ENCODE measurements at regions not wholly inside any gene's neighbourhood (a gene's known extent, or its start where the extent isn't known, plus 50 kb on each side); places are given as distances from the start of the nearest gene placed in this dataset.

DNA sequence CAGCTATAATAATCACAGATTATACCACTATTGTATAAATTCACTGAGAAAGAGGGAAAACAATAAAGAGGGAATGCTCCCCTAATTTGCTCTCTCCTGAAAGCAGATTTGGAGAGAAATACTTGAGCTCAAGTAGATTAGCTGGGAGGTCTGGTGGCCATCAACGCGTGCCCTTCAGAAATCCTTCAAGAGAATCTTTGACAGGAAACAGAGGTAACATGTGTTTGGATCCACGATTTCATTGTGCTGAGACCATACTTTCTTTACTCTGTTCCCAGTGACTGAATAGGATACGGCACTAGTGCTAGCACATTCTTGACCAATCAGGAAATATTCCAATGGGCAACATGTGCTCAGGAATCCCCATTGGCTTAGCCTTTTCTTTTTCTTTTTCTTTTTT lies 1395.3 kb downstream of the RAPGEF2 start:
- Histone ChIP-seq H3K4me2 (ENCODE audit: low read length) (no peak overlapping the region), H3K9ac (ENCODE audit: low read length) (no peak overlapping the region), H4K20me1 (ENCODE audit: insufficient read depth) (no peaks in the 10 kb centered on the region), H2AFZ (ENCODE audit: low read depth, low read length, poor library complexity, severe bottlenecking) (no peak overlapping the region), H3K36me3 (ENCODE audit: control insufficient read depth in 1 of 2, insufficient read depth in 2 of 2, low read length in 2 of 2) (no peaks in the 10 kb centered on the region), H3K4me1 (ENCODE audit: control insufficient read depth in 1 of 2, insufficient read depth in 2 of 2, low read length in 2 of 2) (no peaks in the 10 kb centered on the region), H3K4me3 (replicated peaks in 1 of 2; ENCODE audit: low read depth in 1 of 2, low read length in 2 of 2) (no peak overlapping the region), H3K9me2 (ENCODE audit: insufficient read depth) (no peaks in the 10 kb centered on the region), H3K27ac (ENCODE audit: low read depth, low read length) (no peak overlapping the region), H3K79me2 (ENCODE audit: insufficient read depth, low read length) (no peaks in the 10 kb centered on the region), H3K27me3 (ENCODE audit: insufficient read depth, low read length) (no peaks in the 10 kb centered on the region), H3K9me3 (ENCODE audit: control insufficient read depth in 1 of 2, insufficient read depth in 1 of 2, low read depth in 1 of 2, low read length in 2 of 2) (no peaks in the 10 kb centered on the region)
- ChIA-PET RAD21 (ENCODE audit: low non-redundant PET in 1 of 2, low total read pairs in 2 of 2, uncharacterized antibody in 2 of 2, unreplicated experiment in 2 of 2) (no interaction called here), POLR2A (no interaction called here), CTCF (no interaction called here)
- DNase-seq (ENCODE audit: low read depth, low spot score) = no peak
- no peak for ATAC-seq
- intact Hi-C loops (cut with micrococcal nuclease) = no loop called here
- no peak for TF ChIP-seq MAX (IDR thresholded peaks at IDR 0.05)
- TF ChIP-seq ELF1 (IDR thresholded peaks at IDR 0.05; ENCODE audit: borderline replicate concordance, low read depth) = no peak
- TF ChIP-seq, protein P1, sequence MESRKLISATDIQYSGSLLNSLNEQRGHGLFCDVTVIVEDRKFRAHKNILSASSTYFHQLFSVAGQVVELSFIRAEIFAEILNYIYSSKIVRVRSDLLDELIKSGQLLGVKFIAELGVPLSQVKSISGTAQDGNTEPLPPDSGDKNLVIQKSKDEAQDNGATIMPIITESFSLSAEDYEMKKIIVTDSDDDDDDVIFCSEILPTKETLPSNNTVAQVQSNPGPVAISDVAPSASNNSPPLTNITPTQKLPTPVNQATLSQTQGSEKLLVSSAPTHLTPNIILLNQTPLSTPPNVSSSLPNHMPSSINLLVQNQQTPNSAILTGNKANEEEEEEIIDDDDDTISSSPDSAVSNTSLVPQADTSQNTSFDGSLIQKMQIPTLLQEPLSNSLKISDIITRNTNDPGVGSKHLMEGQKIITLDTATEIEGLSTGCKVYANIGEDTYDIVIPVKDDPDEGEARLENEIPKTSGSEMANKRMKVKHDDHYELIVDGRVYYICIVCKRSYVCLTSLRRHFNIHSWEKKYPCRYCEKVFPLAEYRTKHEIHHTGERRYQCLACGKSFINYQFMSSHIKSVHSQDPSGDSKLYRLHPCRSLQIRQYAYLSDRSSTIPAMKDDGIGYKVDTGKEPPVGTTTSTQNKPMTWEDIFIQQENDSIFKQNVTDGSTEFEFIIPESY (IDR thresholded peaks at IDR 0.05; ENCODE audit: extremely low read depth, insufficient replicate concordance, low read length) = no peak
- no peak for TF ChIP-seq JUND (IDR thresholded peaks at IDR 0.05)
- no peak for TF ChIP-seq ZFX (IDR thresholded peaks at IDR 0.05)
- no TSS peak for BruUV-seq (replicated peaks)

DNA sequence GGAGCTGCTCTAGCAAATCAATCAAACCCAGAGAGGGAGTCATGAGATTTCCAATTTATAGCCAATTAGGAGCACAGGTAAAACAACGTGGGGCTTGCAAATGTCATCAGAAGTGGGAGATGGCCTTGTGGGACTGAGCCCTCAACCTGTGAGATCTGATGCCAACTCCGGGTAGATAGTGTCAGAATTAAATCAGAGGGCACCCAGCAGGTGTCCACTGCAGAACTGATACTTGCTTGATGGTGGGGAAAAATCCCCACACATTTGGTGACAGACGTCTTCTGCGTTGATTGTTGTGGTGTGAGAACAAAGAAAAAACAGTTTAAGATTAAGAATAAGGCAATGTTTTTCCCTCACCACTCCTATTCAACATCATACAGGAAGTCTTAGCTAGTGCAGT lies 1402.8 kb downstream of the RAPGEF2 start:
- H3K4me2 ChIP-seq (ENCODE audit: low read length) = no peak overlapping the region
- intact Hi-C loops (cut with micrococcal nuclease) = no loop called here
- H3K9ac ChIP-seq (ENCODE audit: low read length) = no peak overlapping the region
- no peaks in the 10 kb centered on the region for H4K20me1 ChIP-seq (ENCODE audit: insufficient read depth)
- H3K36me3 ChIP-seq (ENCODE audit: control insufficient read depth in 1 of 2, insufficient read depth in 2 of 2, low read length in 2 of 2) = no peaks in the 10 kb centered on the region
- H3K4me1 ChIP-seq (ENCODE audit: control insufficient read depth in 1 of 2, insufficient read depth in 2 of 2, low read length in 2 of 2) = no peaks in the 10 kb centered on the region
- H2AFZ ChIP-seq (ENCODE audit: low read depth, low read length, poor library complexity, severe bottlenecking) = no peak overlapping the region
- no peak for DNase-seq (ENCODE audit: low read depth, low spot score)
- no peaks in the 10 kb centered on the region for H3K27me3 ChIP-seq (ENCODE audit: insufficient read depth, low read length)
- ChIA-PET CTCF (no interaction called here), POLR2A (no interaction called here), RAD21 (ENCODE audit: low non-redundant PET in 1 of 2, low total read pairs in 2 of 2, uncharacterized antibody in 2 of 2, unreplicated experiment in 2 of 2) (no interaction called here)
- H3K9me3 ChIP-seq (ENCODE audit: control insufficient read depth in 1 of 2, insufficient read depth in 1 of 2, low read depth in 1 of 2, low read length in 2 of 2) = no peaks in the 10 kb centered on the region
- no peak for ATAC-seq
- no peaks in the 10 kb centered on the region for H3K9me2 ChIP-seq (ENCODE audit: insufficient read depth)
- no TSS peak for BruUV-seq (replicated peaks)
- no peak overlapping the region for H3K27ac ChIP-seq (ENCODE audit: low read depth, low read length)
- no peaks in the 10 kb centered on the region for H3K79me2 ChIP-seq (ENCODE audit: insufficient read depth, low read length)
- no peak overlapping the region for H3K4me3 ChIP-seq (replicated peaks in 1 of 2; ENCODE audit: low read depth in 1 of 2, low read length in 2 of 2)
- TF ChIP-seq CBX3 (IDR thresholded peaks at IDR 0.05; ENCODE audit: low read depth) = no peak
- no peak for TF ChIP-seq TCF7L2 (IDR thresholded peaks at IDR 0.05; ENCODE audit: borderline replicate concordance, extremely low read depth, insufficient read depth, insufficient read length)
- TF ChIP-seq RAD21 (IDR thresholded peaks at IDR 0.05; ENCODE audit: low read depth) = no peak
- no peak for TF ChIP-seq YY1 (IDR thresholded peaks at IDR 0.05; ENCODE audit: extremely low read depth, insufficient replicate concordance, low read depth, low read length)
- no peak for TF ChIP-seq ZFX (IDR thresholded peaks at IDR 0.05)
- no peak for TF ChIP-seq POLR2A (IDR thresholded peaks at IDR 0.05; ENCODE audit: borderline replicate concordance, extremely low read depth, insufficient read depth, insufficient read length)
- no peak for TF ChIP-seq EZH2phosphoT487 (IDR thresholded peaks at IDR 0.05; ENCODE audit: borderline replicate concordance)
- TF ChIP-seq MAX (IDR thresholded peaks at IDR 0.05) = no peak

Measured in HCT116 (cell line).